Activated naive CD8-positive, alpha-beta T cell treated with anti-CD3 and anti-CD28 coated beads for 36 hours (primary cell): ENCODE measurements at regions not wholly inside any gene's neighbourhood (a gene's known extent, or its start where the extent isn't known, plus 50 kb on each side); places are given as distances from the start of the nearest gene placed in this dataset.
A peak's percentile ranks its signal among the peaks of the same experiment; 100 is the strongest.

Experiments
- DNase-seq: peaks from one replicate; pipeline ENCODE4 v3.0.0; 2021
- H3K27ac Mint-ChIP-seq: one replicate; pipeline ENCODE4 v1.8.0; 2022; ENCODE audit warnings: mild to moderate bottlenecking, moderate library complexity, mixed read lengths
- H3K27me3 Mint-ChIP-seq: one replicate; pipeline ENCODE4 v1.8.0; 2022; ENCODE audit warnings: mild to moderate bottlenecking, mixed read lengths
- H3K36me3 Mint-ChIP-seq: one replicate; pipeline ENCODE4 v1.8.0; 2021; ENCODE audit warnings: mild to moderate bottlenecking, mixed read lengths
- H3K4me1 Mint-ChIP-seq: one replicate; pipeline ENCODE4 v1.8.0; 2021; ENCODE audit warnings: mixed read lengths
- H3K4me3 Mint-ChIP-seq: one replicate; pipeline ENCODE4 v1.8.0; 2022; ENCODE audit warnings: mild to moderate bottlenecking, moderate library complexity, mixed read lengths
- H3K9me3 Mint-ChIP-seq: one replicate; pipeline ENCODE4 v1.8.0; 2022; ENCODE audit warnings: mixed read lengths

DNA sequence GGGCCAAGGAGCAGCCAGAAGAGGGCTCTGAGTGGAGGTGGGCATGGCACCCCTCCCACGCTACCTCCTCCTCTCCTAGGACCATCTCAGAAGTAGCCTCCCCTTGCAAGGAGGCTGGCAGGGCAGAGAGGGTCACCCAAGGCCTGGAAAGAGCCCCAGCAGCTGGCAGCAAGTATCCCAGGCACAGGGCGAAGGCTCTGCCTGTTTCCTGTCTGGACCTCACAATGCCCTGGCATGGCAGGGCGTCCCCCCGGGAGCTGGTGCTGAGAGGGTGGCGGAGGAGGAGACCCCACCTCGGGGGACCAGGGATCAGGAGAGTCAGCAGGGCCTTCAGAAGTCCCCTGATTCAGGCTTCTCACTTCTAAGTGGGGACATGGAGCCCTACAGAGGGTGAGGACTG is 66.2 kb upstream of the TAF1B start:
- H3K36me3 Mint-ChIP-seq, result no peaks in the 10 kb centered on the region

DNA sequence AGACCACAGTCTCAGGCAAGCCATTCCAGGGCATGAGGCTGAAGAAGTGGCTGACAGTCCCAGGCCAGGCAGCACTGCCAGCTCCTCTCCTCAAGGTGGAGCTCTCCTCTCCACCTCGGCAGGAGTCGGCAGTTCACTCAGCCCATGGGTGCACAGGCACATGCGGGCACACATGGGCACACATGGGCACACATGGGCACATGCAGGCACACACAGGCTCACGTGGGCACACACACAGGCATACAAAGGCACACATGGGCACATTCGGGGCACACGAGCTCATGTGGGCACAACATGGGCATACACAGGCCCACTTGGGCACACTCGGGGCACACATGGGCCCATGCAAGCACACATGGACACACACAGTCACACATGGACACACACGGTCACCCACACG is 65.3 kb upstream of the TAF1B start:
- no peak overlapping the region for H3K27ac Mint-ChIP-seq
- H3K36me3 Mint-ChIP-seq, result no peaks in the 10 kb centered on the region
- no peaks in the 10 kb centered on the region for H3K9me3 Mint-ChIP-seq
- no peak overlapping the region for H3K4me3 Mint-ChIP-seq
- H3K27me3 Mint-ChIP-seq, result no peaks in the 10 kb centered on the region
- DNase-seq, result no peak
- H3K4me1 Mint-ChIP-seq, result peaks cover 30% of the 10 kb centered on the region

More for the DNA sequence above, 66.2 kb upstream of the TAF1B start:
- Mint-ChIP-seq H3K27ac (no peak overlapping the region), H3K4me3 (no peak overlapping the region), H3K9me3 (no peaks in the 10 kb centered on the region), H3K4me1 (peaks cover 20% of the 10 kb centered on the region), H3K27me3 (no peaks in the 10 kb centered on the region)
- DNase-seq, result no peak

DNA sequence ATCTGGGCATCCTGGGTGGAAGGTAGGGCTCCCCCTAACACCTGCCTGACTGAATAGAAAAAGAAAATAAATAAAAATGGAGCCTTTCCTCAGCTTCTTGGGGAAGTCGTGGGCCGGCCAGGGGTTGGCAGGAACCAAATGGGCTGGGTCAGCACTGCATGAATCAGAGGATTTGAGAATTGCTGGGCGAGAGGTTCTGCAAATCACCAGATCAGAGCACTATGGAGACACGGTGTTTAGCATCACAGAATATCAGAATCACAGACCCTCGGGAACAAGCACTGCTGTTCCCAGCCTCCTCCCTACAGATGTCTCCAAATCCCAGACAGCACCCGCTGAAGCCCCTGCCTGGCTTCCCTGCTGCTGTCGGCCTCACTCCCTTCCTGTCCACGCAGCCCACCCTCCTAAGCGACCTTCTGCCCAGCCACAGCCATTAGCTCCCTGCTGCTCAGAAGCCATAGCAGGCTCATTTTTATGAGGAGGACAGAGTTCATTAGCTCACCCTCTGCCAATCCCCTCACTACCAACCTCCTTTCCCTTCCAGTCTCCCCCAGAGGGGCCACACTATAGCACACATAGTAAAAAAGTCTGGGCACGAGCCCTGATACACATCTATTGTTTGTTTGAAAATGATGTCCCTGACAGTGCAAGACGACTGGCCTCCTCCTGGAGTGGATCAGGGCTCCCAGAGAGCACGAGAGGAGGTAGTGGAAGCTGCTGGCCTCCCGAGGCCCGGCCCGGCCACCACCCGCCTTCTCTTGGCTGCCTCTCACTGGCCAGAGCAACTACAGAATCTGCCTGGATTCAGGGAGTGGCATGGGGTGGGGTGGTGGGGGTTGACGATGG is 64.6 kb upstream of the TAF1B start:
- Mint-ChIP-seq H3K36me3 (no peaks in the 10 kb centered on the region), H3K4me1 (peaks cover 30% of the 10 kb centered on the region), H3K27me3 (no peaks in the 10 kb centered on the region), H3K4me3 (no peak overlapping the region), H3K27ac (no peak overlapping the region), H3K9me3 (no peaks in the 10 kb centered on the region)
- DNase-seq, result no peak

DNA sequence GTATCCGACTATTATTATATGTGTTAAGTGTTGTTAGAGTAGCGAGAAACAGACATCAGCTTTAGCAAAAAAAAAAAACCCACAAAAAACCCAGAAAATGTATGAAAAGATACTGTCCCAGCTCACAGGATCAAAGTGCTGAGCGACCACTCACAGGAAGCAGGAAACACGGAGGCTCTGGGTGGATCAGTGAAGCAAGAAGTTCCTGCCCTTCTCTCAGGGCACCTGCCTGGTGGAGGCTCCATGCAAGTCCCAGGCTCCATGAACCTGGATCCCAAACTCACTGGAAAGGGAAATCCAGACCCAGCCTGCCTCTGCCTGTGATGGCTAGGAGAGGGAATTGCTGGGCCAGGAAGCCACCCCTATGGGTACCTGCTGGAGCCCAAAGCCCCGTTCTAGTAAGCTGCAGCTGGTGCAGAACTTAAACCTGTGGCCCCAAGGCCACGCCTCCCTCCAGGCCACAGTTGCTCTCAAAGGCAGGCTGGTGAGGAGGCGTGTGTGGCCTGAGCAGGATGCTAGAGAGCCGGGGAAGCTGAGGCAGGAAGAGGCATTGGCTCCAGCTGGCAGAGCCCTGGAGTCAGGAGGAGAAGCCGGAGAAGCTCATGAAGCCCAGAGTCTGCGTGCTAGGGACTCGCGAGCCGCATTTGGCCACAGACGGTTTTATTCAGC is 63.5 kb upstream of the TAF1B start:
- no peaks in the 10 kb centered on the region for H3K36me3 Mint-ChIP-seq
- peaks cover 30% of the 10 kb centered on the region for H3K4me1 Mint-ChIP-seq
- no peaks in the 10 kb centered on the region for H3K27me3 Mint-ChIP-seq
- no peaks in the 10 kb centered on the region for H3K9me3 Mint-ChIP-seq
- peak overlapping the region; percentile 69 for H3K27ac Mint-ChIP-seq
- H3K4me3 Mint-ChIP-seq, result peak overlapping the region; percentile 1
- peak; percentile 45 for DNase-seq

GRCh38 chr2:9780368-9781130 is 62.7 kb upstream of the TAF1B start:
- no peaks in the 10 kb centered on the region for H3K36me3 Mint-ChIP-seq
- no peaks in the 10 kb centered on the region for H3K27me3 Mint-ChIP-seq
- H3K9me3 Mint-ChIP-seq, result no peaks in the 10 kb centered on the region
- H3K4me1 Mint-ChIP-seq, result peaks cover 30% of the 10 kb centered on the region
- no peak overlapping the region for H3K4me3 Mint-ChIP-seq
- peak; percentile 33 for DNase-seq
- H3K27ac Mint-ChIP-seq, result no peak overlapping the region

DNA sequence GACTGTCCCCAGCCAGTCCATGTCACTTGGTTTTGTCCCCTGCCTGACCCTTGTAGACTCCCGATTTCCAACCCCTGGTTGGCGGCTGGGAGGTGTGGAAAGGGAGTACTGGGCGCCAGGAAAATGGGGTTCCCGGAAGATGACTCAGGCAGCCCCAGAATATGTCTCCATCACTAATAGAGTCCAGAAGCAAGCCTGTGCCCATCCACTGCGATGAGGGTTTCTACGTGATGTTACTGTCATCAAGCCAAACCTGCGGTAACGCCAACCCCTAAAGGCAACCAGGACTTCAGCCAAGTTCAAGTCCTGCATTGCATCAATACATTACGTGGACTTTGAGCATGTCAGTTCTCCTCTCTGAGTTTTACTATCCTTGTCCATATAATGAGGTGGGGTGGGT is 62.0 kb upstream of the TAF1B start:
- Mint-ChIP-seq H3K9me3 (no peaks in the 10 kb centered on the region), H3K27me3 (no peaks in the 10 kb centered on the region), H3K27ac (no peak overlapping the region), H3K4me3 (no peak overlapping the region), H3K36me3 (no peaks in the 10 kb centered on the region), H3K4me1 (peaks cover 30% of the 10 kb centered on the region)
- no peak for DNase-seq

DNA sequence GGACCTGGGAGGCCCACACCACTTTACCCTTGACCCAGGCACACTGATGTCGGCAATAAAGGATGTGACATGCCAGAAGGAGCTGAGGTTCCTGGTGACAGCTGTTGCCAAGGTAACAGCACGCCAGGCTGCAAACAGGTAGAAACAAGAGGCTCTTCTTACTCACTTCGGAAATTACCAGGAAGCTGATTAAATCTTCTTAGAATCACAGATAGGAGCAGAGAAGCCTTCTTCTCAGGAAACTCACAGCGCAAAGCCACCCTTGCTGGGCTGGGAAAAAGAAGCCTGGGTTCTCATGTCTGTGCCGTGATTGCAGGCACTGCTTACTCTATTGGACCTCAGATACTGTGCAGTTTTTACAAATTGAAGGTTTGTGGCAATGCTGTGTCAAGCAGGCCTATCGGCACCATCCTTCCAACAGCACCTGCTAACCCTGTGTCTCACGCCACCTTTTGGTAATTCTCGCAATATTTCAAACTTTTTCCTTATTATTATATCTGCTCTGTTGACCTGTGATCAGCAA is 61.0 kb upstream of the TAF1B start:
- Mint-ChIP-seq H3K4me3 (no peak overlapping the region), H3K9me3 (no peaks in the 10 kb centered on the region), H3K27me3 (peaks cover 1% of the 10 kb centered on the region), H3K4me1 (peaks cover 32% of the 10 kb centered on the region), H3K27ac (peak overlapping the region; percentile 67), H3K36me3 (no peaks in the 10 kb centered on the region)
- DNase-seq, result peak; percentile 73

DNA sequence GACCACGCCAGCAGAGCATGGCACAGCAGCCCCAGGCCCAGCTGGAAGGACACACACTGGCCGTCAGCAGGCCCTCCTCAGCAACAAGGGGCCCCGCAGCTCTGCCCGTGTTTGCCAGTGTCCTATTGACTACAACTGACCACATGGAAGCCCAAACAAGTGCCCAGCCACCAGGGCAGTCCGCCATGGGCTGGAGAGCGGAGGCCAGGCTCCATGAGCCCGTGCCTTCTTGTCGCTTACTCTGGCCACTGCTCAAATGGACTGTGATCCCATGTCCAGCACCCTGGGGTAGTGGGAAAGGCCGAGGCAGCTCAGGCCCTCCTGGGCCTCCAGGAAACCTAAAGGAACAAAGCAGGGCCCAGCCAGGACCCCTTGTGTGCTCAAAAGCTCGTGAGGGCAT is 53.9 kb upstream of the TAF1B start:
- Mint-ChIP-seq H3K4me3 (no peak overlapping the region), H3K36me3 (no peaks in the 10 kb centered on the region), H3K27ac (no peak overlapping the region), H3K4me1 (peaks cover 3% of the 10 kb centered on the region), H3K27me3 (peaks cover 7% of the 10 kb centered on the region), H3K9me3 (peaks cover 2% of the 10 kb centered on the region)
- DNase-seq, result no peak

DNA sequence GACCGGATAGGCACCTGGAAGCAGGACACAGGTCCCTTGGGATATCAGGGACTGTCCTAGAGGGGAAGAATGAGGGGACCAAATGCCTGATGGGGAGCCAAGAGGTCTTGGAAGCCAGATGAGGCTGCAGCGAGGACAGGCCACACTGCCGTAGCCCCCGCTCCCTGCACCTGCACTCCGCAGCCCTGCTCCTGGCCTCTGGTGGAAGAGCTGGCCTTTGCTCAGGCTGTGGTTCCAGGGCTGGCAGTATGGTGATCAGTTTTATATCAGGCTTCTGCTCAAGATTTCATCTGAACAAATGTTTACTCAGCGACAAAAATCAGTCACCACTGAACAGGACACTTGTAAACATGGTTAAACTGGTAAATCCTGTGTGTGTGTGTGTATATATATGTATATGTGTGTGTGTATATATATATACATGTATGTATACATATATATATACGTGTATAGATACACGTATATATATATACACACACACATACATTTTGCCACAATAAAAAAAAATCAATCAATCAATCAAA is 52.5 kb upstream of the TAF1B start:
- H3K4me1 Mint-ChIP-seq, result peaks cover 3% of the 10 kb centered on the region
- no peak for DNase-seq
- peaks cover 7% of the 10 kb centered on the region for H3K27me3 Mint-ChIP-seq
- H3K27ac Mint-ChIP-seq, result no peak overlapping the region
- no peaks in the 10 kb centered on the region for H3K36me3 Mint-ChIP-seq
- H3K9me3 Mint-ChIP-seq, result peaks cover 2% of the 10 kb centered on the region
- no peak overlapping the region for H3K4me3 Mint-ChIP-seq

DNA sequence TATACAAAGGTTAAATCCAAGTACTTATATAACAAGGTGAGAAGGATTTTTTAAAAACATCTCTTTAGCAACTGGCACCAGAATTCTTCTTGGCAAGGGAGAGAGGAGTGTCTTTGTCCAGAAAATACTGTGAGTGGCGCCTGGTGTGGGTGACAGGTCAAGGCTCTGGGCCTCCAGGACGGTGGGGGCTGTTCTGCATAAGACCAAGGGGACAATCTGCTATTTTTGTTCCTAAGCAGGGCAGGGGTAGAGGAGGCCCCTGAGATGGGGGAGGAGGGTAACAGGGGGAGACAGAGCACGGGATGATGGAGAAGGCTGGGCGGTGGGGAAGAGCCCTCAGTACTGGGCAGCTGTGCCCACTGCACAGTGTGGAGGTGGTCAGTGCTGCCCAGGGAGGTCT is 51.6 kb upstream of the TAF1B start:
- no peaks in the 10 kb centered on the region for H3K36me3 Mint-ChIP-seq
- peaks cover 3% of the 10 kb centered on the region for H3K4me1 Mint-ChIP-seq
- H3K27me3 Mint-ChIP-seq, result peaks cover 7% of the 10 kb centered on the region
- DNase-seq, result no peak
- no peak overlapping the region for H3K27ac Mint-ChIP-seq
- no peak overlapping the region for H3K4me3 Mint-ChIP-seq
- peaks cover 2% of the 10 kb centered on the region for H3K9me3 Mint-ChIP-seq

DNA sequence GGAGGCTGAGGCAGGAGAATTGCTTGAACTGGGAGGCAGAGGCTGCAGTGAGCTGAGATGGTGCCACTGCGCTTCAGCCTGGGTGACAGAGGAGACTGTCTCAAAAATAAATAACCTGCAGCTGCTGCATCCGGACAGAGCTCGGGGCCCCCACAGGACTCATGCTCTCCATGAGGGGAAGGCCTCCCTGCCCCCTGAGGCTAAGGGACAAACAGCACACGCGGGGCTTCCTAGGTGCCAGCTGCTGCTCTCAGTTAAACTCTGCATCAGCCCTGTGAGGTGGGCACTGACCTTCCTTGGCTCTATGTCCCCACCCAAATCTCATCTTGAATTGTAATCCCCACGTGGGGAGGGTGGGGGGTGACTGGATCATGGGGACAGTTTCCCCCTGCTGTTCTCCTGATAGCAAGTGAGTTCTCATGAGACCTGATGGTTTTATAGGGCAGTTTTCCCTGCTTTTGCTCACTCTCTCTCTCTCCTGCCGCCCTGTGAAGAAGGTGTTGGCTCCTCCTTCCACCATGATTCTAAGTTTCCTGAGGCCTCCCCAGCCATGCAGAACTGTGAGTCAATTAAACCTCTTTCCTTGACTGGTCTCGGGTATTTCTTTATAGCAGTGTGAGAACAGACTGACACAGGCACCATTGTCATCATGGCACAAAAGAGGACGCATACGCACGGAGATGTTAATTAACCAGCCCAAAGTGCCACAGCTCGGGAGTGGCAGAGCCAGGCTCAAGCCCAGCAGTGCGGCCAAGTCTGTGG is 49.9 kb upstream of the TAF1B start:
- Mint-ChIP-seq H3K36me3 (no peaks in the 10 kb centered on the region), H3K4me1 (no peaks in the 10 kb centered on the region), H3K9me3 (peaks cover 2% of the 10 kb centered on the region), H3K4me3 (no peak overlapping the region), H3K27me3 (no peaks in the 10 kb centered on the region), H3K27ac (no peak overlapping the region)
- no peak for DNase-seq
